NB4 (cell line): ENCODE measurements at regions not wholly inside any gene's neighbourhood (a gene's known extent, or its start where the extent isn't known, plus 50 kb on each side); places are given as distances from the start of the nearest gene placed in this dataset.

Experiments used
- DNase-seq: peaks from one replicate; pipeline ENCODE4 v3.0.0; 2010; ENCODE audit warnings: low read depth
- H3K4me3 ChIP-seq: one replicate; pipeline ENCODE4 v1.5.1; 2011; ENCODE audit warnings: mild to moderate bottlenecking, low read depth, low read length, moderate library complexity
- CTCF ChIP-seq: IDR thresholded peaks from one replicate; pipeline ENCODE4 v1.5.1; 2012; ENCODE audit warnings: low read depth, low read length
- MYC ChIP-seq: IDR thresholded peaks from 2 replicates; pipeline ENCODE4 v1.6.1; 2011; ENCODE audit warnings: low read depth, low read length
- POLR2A ChIP-seq: IDR thresholded peaks from 2 replicates; pipeline ENCODE4 v1.6.1; 2011; ENCODE audit warnings: mild to moderate bottlenecking; ENCODE audit not compliant: insufficient read length; ENCODE audit errors: extremely low read depth
- TF ChIP-seq, protein P1 (sequence below): IDR thresholded peaks from 2 replicates; pipeline ENCODE4 v1.6.1; 2011; ENCODE audit warnings: low read depth, low read length

DNA sequence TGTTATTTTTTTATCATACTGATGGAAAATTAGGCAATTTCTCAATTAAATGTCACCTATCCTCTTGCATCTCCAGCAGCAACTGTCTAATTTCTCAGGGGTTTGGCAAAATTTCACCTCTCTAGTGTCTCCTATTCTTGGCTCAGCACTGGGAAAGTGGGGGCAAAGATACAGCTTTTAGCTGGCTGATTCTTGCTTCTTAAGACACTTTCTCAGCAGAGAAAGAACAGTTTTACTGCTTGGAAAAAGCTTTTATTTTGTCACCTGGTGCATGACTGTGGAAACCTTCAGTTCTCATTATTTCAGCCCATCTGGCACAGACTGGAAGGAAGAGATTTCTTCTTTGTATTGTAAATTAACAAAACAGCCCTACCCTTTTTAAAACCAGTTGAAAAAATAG is 283.6 kb upstream of the SGCD start:
- DNase-seq, result no peak
- H3K4me3 ChIP-seq, result no peak overlapping the region
- TF ChIP-seq MYC (no peak), POLR2A (no peak), CTCF (no peak)
- TF ChIP-seq, protein P1, sequence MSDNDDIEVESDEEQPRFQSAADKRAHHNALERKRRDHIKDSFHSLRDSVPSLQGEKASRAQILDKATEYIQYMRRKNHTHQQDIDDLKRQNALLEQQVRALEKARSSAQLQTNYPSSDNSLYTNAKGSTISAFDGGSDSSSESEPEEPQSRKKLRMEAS, result no peak

DNA sequence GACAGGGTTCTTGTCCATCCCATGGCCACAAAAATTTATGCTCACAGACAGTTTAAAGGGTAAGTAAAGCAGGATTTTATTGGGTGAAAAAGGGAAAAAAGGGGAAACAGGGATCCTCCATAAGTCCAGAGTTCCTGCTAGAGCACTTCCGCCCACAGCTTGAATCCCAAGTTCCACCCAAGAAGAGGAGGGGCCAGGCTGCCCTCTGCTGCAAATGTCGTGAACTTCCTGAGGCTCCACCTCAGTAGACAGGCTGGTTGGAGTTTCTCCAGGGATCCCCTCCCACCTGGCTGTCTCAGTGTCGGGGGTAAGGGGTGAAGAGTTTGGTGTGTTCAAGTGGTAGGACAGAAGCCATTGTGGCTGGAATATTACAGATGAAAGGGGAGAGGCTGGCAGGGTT is 275.0 kb upstream of the SGCD start:
- no peak for DNase-seq
- TF ChIP-seq POLR2A (no peak), MYC (no peak), CTCF (no peak)
- TF ChIP-seq, protein P1, result no peak
- no peak overlapping the region for H3K4me3 ChIP-seq

- H3K4me3 ChIP-seq, result no peak overlapping the region
- no peak for DNase-seq
- no peak for TF ChIP-seq CTCF
- TF ChIP-seq, protein P1, result no peak
- TF ChIP-seq MYC, result no peak
- TF ChIP-seq POLR2A, result no peak
Measured at GRCh38 chr5:156052656-156053055, 274.3 kb upstream of the SGCD start.

DNA sequence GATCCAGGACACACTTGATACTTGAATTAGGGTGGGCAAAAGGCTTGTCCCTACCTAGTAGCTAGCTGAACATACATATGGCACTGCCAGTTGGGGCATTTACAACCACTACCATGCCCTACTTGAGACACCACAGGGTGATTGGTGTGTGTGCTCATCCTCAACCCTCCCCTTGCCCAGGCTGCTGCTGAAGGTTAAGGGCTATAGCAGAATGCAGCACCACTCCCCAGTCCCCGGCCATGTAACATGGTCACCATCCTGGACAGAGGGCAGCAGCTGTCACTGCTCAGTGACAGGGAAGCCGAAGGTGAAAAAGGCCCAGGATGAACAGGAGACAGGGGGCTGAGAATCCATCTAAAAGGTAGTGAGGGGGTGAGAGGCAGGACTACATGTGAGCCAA is 273.9 kb upstream of the SGCD start:
- no peak for DNase-seq
- TF ChIP-seq MYC (no peak), POLR2A (no peak), CTCF (no peak)
- TF ChIP-seq, protein P1, result no peak

GRCh38 chr5:156076912-156077311 is 250.1 kb upstream of the SGCD start:
- H3K4me3 ChIP-seq, result no peak overlapping the region
- no peak for DNase-seq
- TF ChIP-seq POLR2A (no peak), CTCF (no peak), MYC (no peak)
- TF ChIP-seq, protein P1, result no peak

More for the DNA sequence above, 273.9 kb upstream of the SGCD start:
- H3K4me3 ChIP-seq, result no peak overlapping the region
